Ovary (tissue), 7 donors: ENCODE measurements at regions not wholly inside any gene's neighbourhood (a gene's known extent, or its start where the extent isn't known, plus 50 kb on each side); places are given as distances from the start of the nearest gene placed in this dataset.

Source experiments
- DNase-seq, 5 donors: peaks; one replicate each; pipeline ENCODE4 v3.0.0-alpha.2; 2019 to 2020
- H3K27ac ChIP-seq, 2 donors: fragments of 200-600 bp; one replicate each; pipeline versions ENCODE4 v1.5.1 to v1.8.0; 2019 to 2022
- H3K27me3 ChIP-seq: fragments of 200-600 bp; one replicate; pipeline ENCODE4 v1.8.0; 2022
- H3K36me3 ChIP-seq: fragments of 200-600 bp; sonication (generic); one replicate; pipeline ENCODE4 v1.5.1; 2019
- H3K4me1 ChIP-seq: one replicate; pipeline ENCODE4 v1.8.1; 2013; ENCODE audit warnings: mild to moderate bottlenecking, moderate library complexity; ENCODE audit not compliant: insufficient read depth
- H3K4me3 ChIP-seq: fragments of 200-600 bp; sonication (generic); one replicate; pipeline ENCODE4 v1.5.1; 2017
- H3K9me3 ChIP-seq, 2 donors: fragments of 200-600 bp in 1 of 2; sonication (generic) in 1 of 2; one replicate each; pipeline versions ENCODE4 v1.5.1 to v1.8.1; 2013 to 2019; ENCODE audit warnings: mild to moderate bottlenecking in 1 of 2, moderate library complexity in 1 of 2
- CTCF ChIP-seq, 3 donors: fragments of 450-650 bp in 2 of 3; fragments of 200-600 bp in 1 of 3; IDR thresholded peaks; one replicate each; pipeline versions ENCODE4 v1.5.1 to v1.8.0; 2016 to 2022; ENCODE audit warnings: antibody characterized with exemption in 3 of 3, mild to moderate bottlenecking in 1 of 3
- EP300 ChIP-seq: sonication (generic); formaldehyde crosslinking; IDR thresholded peaks from one replicate; pipeline ENCODE4 v1.6.1; 2017; ENCODE audit warnings: antibody characterized with exemption
- POLR2A ChIP-seq: fragments of 450-650 bp; IDR thresholded peaks from one replicate; pipeline ENCODE4 v1.6.1; 2017; ENCODE audit warnings: antibody characterized with exemption, mild to moderate bottlenecking, moderate library complexity
- WGBS, 3 donors: extraction: QIAGEN DNeasy Blood & Tissue Kit in 1 of 3; methylation state at CpG; one replicate each; pipeline versions ENCODE4 v1.1.5 to v1.1.7; 2013 to 2017; 5-methylcytosine and 5-hydroxymethylcytosine counted together
- intact Hi-C, 4 donors: fragments of 100-400 bp; cut with DNase I; formaldehyde crosslinking; loops; one replicate each; pipeline versions ENCODE4 v1.11.0 to v1.15.1; 2022 to 2023
- donor health status: DM: no; HTN: no; CAD: no; lungs with moderate emphysema.
- donor health status: DM: no; HTN: no; CAD: no.
- donor health status: Bipolar disorder and iron deficiency.
- donor health status: DM: no; HTN: no; CAD: no.
- donor health status: DM: yes; HTN: yes; CAD: no.

- no peaks in the 10 kb centered on the region for H3K9me3 ChIP-seq
- intact Hi-C loops = no loop called here
- TF ChIP-seq POLR2A (no peak), EP300 (no peak), CTCF (IDR thresholded peaks at IDR 0.05) (no peak)
- no peaks in the 10 kb centered on the region for H3K27me3 ChIP-seq
- DNase-seq = no peak
- H3K27ac ChIP-seq = no peak overlapping the region
- H3K4me3 ChIP-seq = no peak overlapping the region
- no peaks in the 10 kb centered on the region for H3K36me3 ChIP-seq
- WGBS, 3 donors = 37 to 49% (median 40%) methylated on average over 3 of the region's 3 CpGs
- H3K4me1 ChIP-seq = no peaks in the 10 kb centered on the region
Measured at GRCh38 chr6:23929201-23929600, 196.8 kb upstream of the NRSN1 start.

DNA sequence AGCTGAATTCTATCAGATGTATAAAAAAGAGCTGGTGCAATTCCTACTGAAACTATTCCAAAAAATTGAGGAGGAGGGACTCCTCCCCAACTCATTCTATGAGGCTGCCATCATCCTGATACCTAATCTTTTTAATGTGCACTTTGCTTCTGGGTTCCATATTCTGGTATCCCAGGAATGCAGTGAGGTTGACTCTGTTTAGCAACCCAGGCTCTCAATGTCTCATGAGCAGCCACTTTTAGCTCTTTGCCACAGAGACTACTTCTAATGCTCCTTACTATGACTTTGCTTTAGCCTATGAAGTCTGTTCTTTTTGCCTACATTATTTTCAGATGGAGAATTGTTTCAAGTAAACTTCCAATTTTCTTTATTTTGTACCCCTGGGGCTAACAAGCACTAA, 185.5 kb upstream of the NRSN1 start:
- intact Hi-C loops = no loop called here
- Histone ChIP-seq H3K4me3 (no peak overlapping the region), H3K27ac (no peak overlapping the region), H3K4me1 (no peaks in the 10 kb centered on the region), H3K36me3 (no peaks in the 10 kb centered on the region), H3K27me3 (no peaks in the 10 kb centered on the region), H3K9me3 (no peaks in the 10 kb centered on the region)
- no peak for TF ChIP-seq CTCF (IDR thresholded peaks at IDR 0.05)
- TF ChIP-seq POLR2A = no peak
- no peak for TF ChIP-seq EP300
- no peak for DNase-seq

GRCh38 chr6:23951691-23952090, 174.3 kb upstream of the NRSN1 start:
- H3K4me1 ChIP-seq = no peaks in the 10 kb centered on the region
- TF ChIP-seq EP300 (no peak), CTCF (IDR thresholded peaks at IDR 0.05) (no peak), POLR2A (no peak)
- no peaks in the 10 kb centered on the region for H3K27me3 ChIP-seq
- DNase-seq = no peak
- H3K9me3 ChIP-seq = no peaks in the 10 kb centered on the region
- WGBS, 3 donors = 69 to 71% (median 70%) methylated on average over 2 of the region's 2 CpGs
- no peaks in the 10 kb centered on the region for H3K36me3 ChIP-seq
- no peak overlapping the region for H3K27ac ChIP-seq
- H3K4me3 ChIP-seq = no peak overlapping the region
- intact Hi-C loops = no loop called here

GRCh38 chr6:23952245-23952644, 173.8 kb upstream of the NRSN1 start:
- 72 to 80% (median 75%) methylated on average over 3 of the region's 3 CpGs for WGBS, 3 donors
- intact Hi-C loops = no loop called here
- Histone ChIP-seq H3K36me3 (no peaks in the 10 kb centered on the region), H3K4me1 (no peaks in the 10 kb centered on the region), H3K27me3 (no peaks in the 10 kb centered on the region), H3K27ac (no peak overlapping the region), H3K9me3 (no peaks in the 10 kb centered on the region), H3K4me3 (no peak overlapping the region)
- TF ChIP-seq POLR2A (no peak), EP300 (no peak), CTCF (IDR thresholded peaks at IDR 0.05) (no peak)
- no peak for DNase-seq

DNA sequence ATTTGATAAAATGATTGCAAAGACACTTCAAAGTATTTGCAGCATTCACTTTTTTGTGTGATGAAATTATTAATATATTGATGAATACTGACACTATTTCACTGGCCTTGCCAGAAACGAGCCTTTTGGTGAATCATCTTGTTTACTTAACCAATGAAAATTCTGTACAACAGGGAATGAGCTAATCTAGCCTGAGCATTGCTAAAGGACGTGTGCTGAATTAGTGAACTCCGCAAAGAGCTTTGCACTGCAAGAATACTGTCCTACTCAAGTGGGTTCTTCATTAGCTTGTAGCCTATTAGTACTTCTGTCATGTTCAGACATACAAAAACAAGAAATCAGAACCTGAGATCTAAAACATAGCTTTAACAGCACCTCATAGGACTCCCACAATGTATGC, 172.0 kb upstream of the NRSN1 start:
- intact Hi-C loops = no loop called here
- Histone ChIP-seq H3K36me3 (no peaks in the 10 kb centered on the region), H3K27ac (no peak overlapping the region), H3K27me3 (no peaks in the 10 kb centered on the region), H3K4me1 (no peaks in the 10 kb centered on the region), H3K9me3 (no peaks in the 10 kb centered on the region), H3K4me3 (no peak overlapping the region)
- 59 to 67% (median 66%) methylated on average over 3 of the region's 3 CpGs for WGBS, 3 donors
- TF ChIP-seq POLR2A (no peak), EP300 (no peak), CTCF (IDR thresholded peaks at IDR 0.05) (no peak)
- DNase-seq = no peak
